H1 (cell line): ENCODE measurements at regions not wholly inside any gene's neighbourhood (a gene's known extent, or its start where the extent isn't known, plus 50 kb on each side); places are given as distances from the start of the nearest gene placed in this dataset.

Experiments
- CTCF ChIA-PET: fragments of 300-600 bp; sonication (Branson Sonifier 250); formaldehyde crosslinking; loops from one replicate; lab custom pipeline; 2021; ENCODE audit not compliant: partially characterized antibody; lab: Charles Lee
- POLR2A ChIA-PET: fragments of 300-600 bp; sonication (Branson Sonifier 250); formaldehyde crosslinking; loops from one replicate; lab custom pipeline; 2021; ENCODE audit warnings: inconsistent platforms; ENCODE audit not compliant: partially characterized antibody; lab: Charles Lee
- DNase-seq, 2 experiments: peaks; one replicate each; pipeline versions ENCODE4 v3.0.0 to v3.0.0-alpha.2; 2010 to 2022; ENCODE audit warnings: low spot score in 2 of 2, low read depth in 1 of 2, mixed read lengths in 1 of 2
- FAIRE-seq: peaks from 2 replicates; lab custom pipeline; 2011; peaks lifted over from hg19 to GRCh38; lab: Jason Lieb, UNC
- H2AFZ ChIP-seq: 2 replicates; pipeline ENCODE4 v1.8.1; 2012; ENCODE audit warnings: low read length, inconsistent platforms
- H2AK5ac ChIP-seq: 2 replicates; pipeline ENCODE4 v1.6.1; 2013; ENCODE audit warnings: low read depth, low read length
- H2BK120ac ChIP-seq: replicated peaks from 2 replicates; pipeline ENCODE3; 2013; ENCODE audit warnings: low read depth, low read length, inconsistent platforms
- H2BK12ac ChIP-seq: 2 replicates; pipeline ENCODE4 v1.6.1; 2013; ENCODE audit warnings: low read depth, low read length
- H2BK15ac ChIP-seq: 2 replicates; pipeline ENCODE4 v1.6.1; 2013; ENCODE audit warnings: low read length
- H2BK20ac ChIP-seq: 2 replicates; pipeline ENCODE4 v1.6.1; 2013; ENCODE audit warnings: low read length
- H2BK5ac ChIP-seq: 2 replicates; pipeline ENCODE4 v1.6.1; 2013; ENCODE audit warnings: low read depth, low read length
- H3K14ac ChIP-seq: 2 replicates; pipeline ENCODE4 v1.6.1; 2013; ENCODE audit warnings: inconsistent platforms; ENCODE audit not compliant: insufficient read length
- H3K18ac ChIP-seq: 2 replicates; pipeline ENCODE4 v1.6.1; 2013; ENCODE audit warnings: low read length; ENCODE audit errors: extremely low read depth
- H3K23ac ChIP-seq: 2 replicates; pipeline ENCODE4 v1.6.1; 2013; ENCODE audit warnings: inconsistent platforms; ENCODE audit not compliant: insufficient read length
- H3K23me2 ChIP-seq: 2 replicates; pipeline ENCODE4 v1.6.1; 2013; ENCODE audit warnings: low read depth, low read length
- H3K27ac ChIP-seq: 2 replicates; pipeline ENCODE4 v1.6.1; 2011; ENCODE audit warnings: low read depth, low read length, inconsistent platforms
- H3K27me3 ChIP-seq, 4 experiments: replicated peaks in 1 of 4; 1 replicate in 1 of 4; 2 replicates in 3 of 4; pipeline versions ENCODE4 v1.6.1 to v1.8.1; 2011 to 2013; ENCODE audit warnings: low read length in 3 of 4, mild to moderate bottlenecking in 3 of 4, inconsistent platforms in 2 of 4, mixed read lengths in 2 of 4, moderate library complexity in 1 of 4; ENCODE audit not compliant: control insufficient read depth in 3 of 4, insufficient read depth in 3 of 4; ENCODE audit errors: extremely low read depth in 1 of 4
- H3K36me3 ChIP-seq, 4 experiments: 2 replicates each; pipeline versions ENCODE4 v1.6.1 to v1.8.1; 2011 to 2013; ENCODE audit warnings: mild to moderate bottlenecking in 4 of 4, low read length in 3 of 4, moderate library complexity in 2 of 4, control low read depth in 1 of 4, inconsistent platforms in 1 of 4; ENCODE audit not compliant: insufficient read depth in 4 of 4, control insufficient read depth in 2 of 4
- H3K4ac ChIP-seq: replicated peaks from 2 replicates; pipeline ENCODE3; 2013; ENCODE audit warnings: low read length, low read depth, mixed read lengths, inconsistent platforms; ENCODE audit not compliant: insufficient read length
- H3K4me1 ChIP-seq, 4 experiments: replicated peaks in 1 of 4; 1 replicate in 1 of 4; 2 replicates in 3 of 4; pipeline versions ENCODE4 v1.6.1 to v1.8.1; 2011 to 2013; ENCODE audit warnings: low read length in 3 of 4, inconsistent platforms in 2 of 4, mixed read lengths in 1 of 4; ENCODE audit not compliant: insufficient read depth in 4 of 4, control insufficient read depth in 3 of 4
- H3K4me2 ChIP-seq, 2 experiments: 2 replicates each; pipeline versions ENCODE4 v1.6.1 to v1.8.1; 2011 to 2013; ENCODE audit warnings: low read depth in 2 of 2, low read length in 2 of 2, control low read depth in 1 of 2, inconsistent platforms in 1 of 2, mild to moderate bottlenecking in 1 of 2; ENCODE audit not compliant: insufficient read depth in 1 of 2
- H3K4me3 ChIP-seq, 4 experiments: fragments of 200-600, 300-600 bp in 1 of 4; sonication (generic), shearing (Covaris generic), sonication (Bioruptor Twin) in 1 of 4; 2 replicates each; pipeline versions ENCODE4 v1.5.1 to v1.8.1; 2011 to 2016; ENCODE audit warnings: low read length in 4 of 4, low read depth in 3 of 4, control low read depth in 2 of 4, inconsistent platforms in 2 of 4, mild to moderate bottlenecking in 2 of 4, mixed read lengths in 1 of 4, moderate library complexity in 1 of 4; ENCODE audit not compliant: insufficient read depth in 2 of 4; ENCODE audit errors: extremely low read depth in 1 of 4
- H3K56ac ChIP-seq: replicated peaks from 2 replicates; pipeline ENCODE3; 2013; ENCODE audit warnings: low read depth, mild to moderate bottlenecking, mixed read lengths, low read length, inconsistent platforms; ENCODE audit not compliant: insufficient read length
- H3K79me1 ChIP-seq: 2 replicates; pipeline ENCODE4 v1.6.1; 2013; ENCODE audit warnings: low read depth, low read length, control low read depth
- H3K79me2 ChIP-seq, 2 experiments: 2 replicates each; pipeline versions ENCODE4 v1.6.1 to v1.8.1; 2012 to 2013; ENCODE audit warnings: low read length in 2 of 2, mild to moderate bottlenecking in 2 of 2, inconsistent platforms in 1 of 2; ENCODE audit not compliant: insufficient read depth in 2 of 2, control insufficient read depth in 1 of 2
- H3K9ac ChIP-seq, 4 experiments: replicated peaks in 1 of 4; 1 replicate in 1 of 4; 2 replicates in 3 of 4; pipeline versions ENCODE4 v1.6.1 to v1.8.1; 2011 to 2013; ENCODE audit warnings: low read depth in 3 of 4, low read length in 3 of 4, control low read depth in 2 of 4, mild to moderate bottlenecking in 2 of 4, moderate library complexity in 2 of 4, inconsistent platforms in 1 of 4; ENCODE audit errors: extremely low read depth in 1 of 4
- H3K9me3 ChIP-seq, 2 experiments: 2 replicates each; pipeline versions ENCODE4 v1.6.1 to v1.8.1; 2012 to 2013; ENCODE audit warnings: mild to moderate bottlenecking in 2 of 2, moderate library complexity in 2 of 2, control low read depth in 1 of 2, inconsistent platforms in 1 of 2, low read depth in 1 of 2, low read length in 1 of 2, mixed read lengths in 1 of 2; ENCODE audit not compliant: insufficient read depth in 2 of 2
- H4K20me1 ChIP-seq, 2 experiments: replicated peaks in 1 of 2; 2 replicates each; pipeline versions ENCODE3 to v1.8.1; 2011 to 2013; ENCODE audit warnings: inconsistent platforms in 2 of 2, low read length in 2 of 2, mild to moderate bottlenecking in 1 of 2; ENCODE audit not compliant: insufficient read depth in 2 of 2, control insufficient read depth in 1 of 2
- H4K5ac ChIP-seq: 2 replicates; pipeline ENCODE4 v1.6.1; 2013; ENCODE audit warnings: low read length, low read depth, mixed read lengths, inconsistent platforms; ENCODE audit not compliant: insufficient read length
- H4K8ac ChIP-seq: 2 replicates; pipeline ENCODE4 v1.8.0; 2013; ENCODE audit warnings: mild to moderate bottlenecking, moderate library complexity, low read length, inconsistent platforms; ENCODE audit not compliant: insufficient read depth; ENCODE audit errors: extremely low read depth
- H4K91ac ChIP-seq: replicated peaks from 2 replicates; pipeline ENCODE3; 2013; ENCODE audit warnings: low read length, mixed read lengths, inconsistent platforms; ENCODE audit not compliant: insufficient read length
- ATF3 ChIP-seq: IDR thresholded peaks from 2 replicates; pipeline ENCODE4 v1.6.1; 2011; ENCODE audit warnings: low read depth, mild to moderate bottlenecking, low read length; ENCODE audit not compliant: insufficient read depth
- KDM1A ChIP-seq: fragments of 200-600, 300-600 bp; sonication (generic); IDR thresholded peaks from 2 replicates; pipeline ENCODE4 v1.7.1; 2016; ENCODE audit warnings: mild to moderate bottlenecking, low read length, borderline replicate concordance
- MAFK ChIP-seq: IDR thresholded peaks from 2 replicates; pipeline ENCODE4 v1.6.1; 2012; ENCODE audit warnings: low read depth, mild to moderate bottlenecking, improper control_type of control experiment, low read length
- SP2 ChIP-seq: IDR thresholded peaks from 2 replicates; pipeline ENCODE4 v1.6.1; 2012; ENCODE audit warnings: mild to moderate bottlenecking, low read length, inconsistent platforms
- TAF7 ChIP-seq: optimal IDR thresholded peaks from 2 replicates; pipeline ENCODE3; 2011; ENCODE audit warnings: low read depth, mild to moderate bottlenecking, inconsistent platforms, low read length, moderate library complexity, borderline replicate concordance
- TEAD4 ChIP-seq: IDR thresholded peaks from 2 replicates; pipeline ENCODE4 v1.6.1; 2012; ENCODE audit warnings: low read depth, low read length, inconsistent platforms, mixed read lengths
- WGBS, 2 experiments: shearing (Covaris generic) in 1 of 2; methylation state at CpG; one replicate each; pipeline versions ENCODE4 v1.1.6 to v1.1.7; 2013 to 2015; ENCODE audit warnings: low lambda C conversion rate in 2 of 2, mixed read lengths in 2 of 2, inconsistent platforms in 1 of 2, low coverage in 1 of 2, missing lambda C conversion rate in 1 of 2; ENCODE audit not compliant: insufficient replicate concordance in 2 of 2, insufficient coverage in 1 of 2, insufficient read length in 1 of 2; ENCODE audit errors: extremely low coverage in 1 of 2, missing lambda C conversion rate in 1 of 2; 5-methylcytosine and 5-hydroxymethylcytosine counted together
- TF ChIP-seq, protein P1 (sequence below): IDR thresholded peaks from 2 replicates; pipeline ENCODE4 v1.6.1; 2012; ENCODE audit warnings: inconsistent platforms

DNA sequence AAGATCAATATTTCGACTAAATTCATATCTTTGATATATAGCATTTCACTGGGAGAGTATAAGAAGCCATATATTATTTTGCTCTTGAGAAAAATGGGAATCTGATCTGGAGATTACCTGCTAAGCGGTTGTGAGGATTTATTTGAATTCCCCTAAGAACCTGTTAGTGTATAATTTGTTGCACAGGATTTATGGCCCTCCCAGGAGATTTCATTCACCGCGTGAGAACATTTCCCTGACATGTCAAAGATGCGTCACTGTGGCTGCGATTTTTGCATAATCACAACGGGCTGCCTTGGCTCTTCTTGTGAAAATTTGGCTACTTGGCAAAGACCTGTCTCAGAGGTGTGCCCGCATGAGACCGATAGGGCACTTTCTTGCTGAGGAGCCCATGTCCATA, 184.7 kb upstream of the PFKP start:
- H3K4me1 ChIP-seq, result no peaks in the 10 kb centered on the region
- H3K4me3 ChIP-seq, result no peak overlapping the region
- H2BK15ac ChIP-seq, result no peak overlapping the region
- no peak overlapping the region for H4K8ac ChIP-seq
- no peaks in the 10 kb centered on the region for H4K20me1 ChIP-seq
- no peak overlapping the region for H3K14ac ChIP-seq
- no peak overlapping the region for H2AK5ac ChIP-seq
- POLR2A ChIA-PET, result no interaction called here
- no peak overlapping the region for H3K4me2 ChIP-seq
- CTCF ChIA-PET, result no interaction called here
- H3K27me3 ChIP-seq, result no peaks in the 10 kb centered on the region
- FAIRE-seq, result no peak
- H2AFZ ChIP-seq, result no peak overlapping the region
- H2BK5ac ChIP-seq, result no peak overlapping the region
- no peak overlapping the region for H2BK20ac ChIP-seq
- H3K9ac ChIP-seq, result no peak overlapping the region
- H2BK12ac ChIP-seq, result no peak overlapping the region
- H3K27ac ChIP-seq, result no peak overlapping the region
- H2BK120ac ChIP-seq, result no peak overlapping the region
- TF ChIP-seq TEAD4, result no peak
- no peak for TF ChIP-seq ATF3
- no peak for TF ChIP-seq MAFK
- TF ChIP-seq SP2, result no peak
- TF ChIP-seq, protein P1, sequence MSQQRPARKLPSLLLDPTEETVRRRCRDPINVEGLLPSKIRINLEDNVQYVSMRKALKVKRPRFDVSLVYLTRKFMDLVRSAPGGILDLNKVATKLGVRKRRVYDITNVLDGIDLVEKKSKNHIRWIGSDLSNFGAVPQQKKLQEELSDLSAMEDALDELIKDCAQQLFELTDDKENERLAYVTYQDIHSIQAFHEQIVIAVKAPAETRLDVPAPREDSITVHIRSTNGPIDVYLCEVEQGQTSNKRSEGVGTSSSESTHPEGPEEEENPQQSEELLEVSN, result no peak
- TF ChIP-seq KDM1A, result no peak
- no peak for TF ChIP-seq TAF7
- TF ChIP-seq, all 59 proteins: peak for 0
- H3K23me2 ChIP-seq, result no peaks in the 10 kb centered on the region
- H3K18ac ChIP-seq, result no peak overlapping the region
- no peaks in the 10 kb centered on the region for H3K79me2 ChIP-seq
- no peak overlapping the region for H4K91ac ChIP-seq
- H3K9me3 ChIP-seq, result no peaks in the 10 kb centered on the region
- H3K56ac ChIP-seq, result no peak overlapping the region
- no peak overlapping the region for H3K23ac ChIP-seq
- H3K79me1 ChIP-seq, result no peaks in the 10 kb centered on the region
- no peak for DNase-seq
- H4K5ac ChIP-seq, result no peak overlapping the region
- 90% methylated on average over 9 of the region's 9 CpGs; no CpG with 5 or more reads in 1 of the 2 experiments for WGBS, 2 experiments
- H3K36me3 ChIP-seq, result no peaks in the 10 kb centered on the region
- no peak overlapping the region for H3K4ac ChIP-seq
